A549 (cell line): ENCODE measurements at regions not wholly inside any gene's neighbourhood (a gene's known extent, or its start where the extent isn't known, plus 50 kb on each side); places are given as distances from the start of the nearest gene placed in this dataset.

Experiments used
- CTCF ChIP-seq: fragments of >200 bp; sonication (Bioruptor Twin); formaldehyde crosslinking; IDR thresholded peaks from 3 replicates; pipeline ENCODE4 v1.5.1; 2016
- POLR2A ChIP-seq: IDR thresholded peaks from 2 replicates; pipeline ENCODE4 v1.6.1; 2012; ENCODE audit warnings: mild to moderate bottlenecking, low read length

- TF ChIP-seq CTCF (no peak), POLR2A (no peak)
Measured at GRCh38 chr2:196234672-196235071, 63.3 kb upstream of the STK17B start.
